Astrocyte of the hippocampus (primary cell): ENCODE measurements at regions not wholly inside any gene's neighbourhood (a gene's known extent, or its start where the extent isn't known, plus 50 kb on each side); places are given as distances from the start of the nearest gene placed in this dataset.

Experiments used
- DNase-seq: peaks from one replicate; pipeline ENCODE4 v3.0.0; 2011; ENCODE audit warnings: low read depth, low spot score

GRCh38 chr3:186411994-186412393, 50.0 kb upstream of the DGKG start:
- no peak for DNase-seq
